ENCODE measurements at regions not wholly inside any gene's neighbourhood (a gene's known extent, or its start where the extent isn't known, plus 50 kb on each side); places are given as distances from the start of the nearest gene placed in this dataset.

DNA sequence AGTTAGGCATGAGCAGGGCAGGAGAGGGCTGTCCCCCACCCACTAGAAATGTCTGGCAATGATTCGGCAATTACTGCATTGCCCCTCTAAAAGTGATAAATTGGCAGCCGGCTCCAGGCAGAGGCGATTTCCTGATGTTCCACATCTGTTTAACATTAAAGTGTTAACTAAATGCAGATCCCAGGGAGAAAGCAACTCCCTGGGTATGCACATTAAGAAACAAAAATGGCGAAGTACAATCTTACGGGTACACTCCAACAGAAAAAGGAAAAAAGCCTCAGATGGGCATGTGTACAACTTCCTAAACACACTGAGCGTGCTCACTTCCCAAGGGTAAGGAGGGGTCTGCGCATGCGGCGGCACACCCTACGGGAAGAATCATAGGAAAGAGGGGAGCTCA, 314.4 kb downstream of the CASP12 start:
- peaks cover 0 to 9% (median 0%) of the 10 kb centered on the region in 7 donors for H3K27me3 ChIP-seq (replicated peaks in 1 of 7)
- no peak overlapping the region for H3K4me3 ChIP-seq
- H3K4me1 ChIP-seq = no peaks in the 10 kb centered on the region
- no peak for DNase-seq
- no peak overlapping the region for H3K27ac ChIP-seq
- no peaks in the 10 kb centered on the region for H3K36me3 ChIP-seq
- H3K9me3 ChIP-seq = no peaks in the 10 kb centered on the region
- intact Hi-C loops (cut with DNase I; ENCODE audit: low total_unique reads) = no loop called here
- WGBS, 5 donors = 82 to 93% (median 87%) methylated on average over 10 of the region's 10 CpGs
- TF ChIP-seq, protein P1, sequence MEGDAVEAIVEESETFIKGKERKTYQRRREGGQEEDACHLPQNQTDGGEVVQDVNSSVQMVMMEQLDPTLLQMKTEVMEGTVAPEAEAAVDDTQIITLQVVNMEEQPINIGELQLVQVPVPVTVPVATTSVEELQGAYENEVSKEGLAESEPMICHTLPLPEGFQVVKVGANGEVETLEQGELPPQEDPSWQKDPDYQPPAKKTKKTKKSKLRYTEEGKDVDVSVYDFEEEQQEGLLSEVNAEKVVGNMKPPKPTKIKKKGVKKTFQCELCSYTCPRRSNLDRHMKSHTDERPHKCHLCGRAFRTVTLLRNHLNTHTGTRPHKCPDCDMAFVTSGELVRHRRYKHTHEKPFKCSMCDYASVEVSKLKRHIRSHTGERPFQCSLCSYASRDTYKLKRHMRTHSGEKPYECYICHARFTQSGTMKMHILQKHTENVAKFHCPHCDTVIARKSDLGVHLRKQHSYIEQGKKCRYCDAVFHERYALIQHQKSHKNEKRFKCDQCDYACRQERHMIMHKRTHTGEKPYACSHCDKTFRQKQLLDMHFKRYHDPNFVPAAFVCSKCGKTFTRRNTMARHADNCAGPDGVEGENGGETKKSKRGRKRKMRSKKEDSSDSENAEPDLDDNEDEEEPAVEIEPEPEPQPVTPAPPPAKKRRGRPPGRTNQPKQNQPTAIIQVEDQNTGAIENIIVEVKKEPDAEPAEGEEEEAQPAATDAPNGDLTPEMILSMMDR (IDR thresholded peaks at IDR 0.05 in 8 of 11, conservative IDR thresholded peaks at IDR 0.05 in 3 of 11) = no peak
- TF ChIP-seq POLR2AphosphoS5 (IDR thresholded peaks at IDR 0.05) (no peak), POLR2A (IDR thresholded peaks at IDR 0.05) (no peak)

DNA sequence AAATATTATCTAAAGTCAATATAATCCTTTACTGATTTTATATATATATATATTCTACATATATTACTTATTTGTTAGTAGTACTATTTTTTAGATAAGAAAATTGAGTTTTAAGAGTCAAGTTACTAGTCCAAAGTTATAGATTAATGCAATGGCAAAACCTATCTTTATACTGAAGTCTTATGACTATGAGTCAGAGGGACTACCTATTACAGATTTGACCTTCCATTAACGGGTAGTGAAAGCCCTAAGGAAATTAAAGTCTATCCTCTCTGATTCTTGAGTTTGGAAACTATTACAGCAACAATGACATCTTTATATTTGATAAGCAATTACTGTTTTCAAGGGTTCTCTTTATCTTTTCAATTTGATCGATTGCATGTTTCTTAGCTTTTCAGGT, 315.8 kb downstream of the CASP12 start:
- Histone ChIP-seq H3K27me3 (replicated peaks in 1 of 7) (peaks cover 0 to 9% (median 0%) of the 10 kb centered on the region in 7 donors), H3K36me3 (no peaks in the 10 kb centered on the region), H3K27ac (no peak overlapping the region), H3K4me3 (no peak overlapping the region), H3K9me3 (peaks cover 0 to 6% (median 0%) of the 10 kb centered on the region in 8 donors), H3K4me1 (no peaks in the 10 kb centered on the region)
- intact Hi-C loops (cut with DNase I; ENCODE audit: low total_unique reads) = no loop called here
- TF ChIP-seq POLR2AphosphoS5 (IDR thresholded peaks at IDR 0.05) = no peak
- TF ChIP-seq, protein P1 (IDR thresholded peaks at IDR 0.05 in 8 of 11, conservative IDR thresholded peaks at IDR 0.05 in 3 of 11) = no peak
- TF ChIP-seq POLR2A (IDR thresholded peaks at IDR 0.05) = no peak
- DNase-seq = no peak
- 77 to 85% (median 84%) methylated on average over 2 of the region's 2 CpGs for WGBS, 5 donors

DNA sequence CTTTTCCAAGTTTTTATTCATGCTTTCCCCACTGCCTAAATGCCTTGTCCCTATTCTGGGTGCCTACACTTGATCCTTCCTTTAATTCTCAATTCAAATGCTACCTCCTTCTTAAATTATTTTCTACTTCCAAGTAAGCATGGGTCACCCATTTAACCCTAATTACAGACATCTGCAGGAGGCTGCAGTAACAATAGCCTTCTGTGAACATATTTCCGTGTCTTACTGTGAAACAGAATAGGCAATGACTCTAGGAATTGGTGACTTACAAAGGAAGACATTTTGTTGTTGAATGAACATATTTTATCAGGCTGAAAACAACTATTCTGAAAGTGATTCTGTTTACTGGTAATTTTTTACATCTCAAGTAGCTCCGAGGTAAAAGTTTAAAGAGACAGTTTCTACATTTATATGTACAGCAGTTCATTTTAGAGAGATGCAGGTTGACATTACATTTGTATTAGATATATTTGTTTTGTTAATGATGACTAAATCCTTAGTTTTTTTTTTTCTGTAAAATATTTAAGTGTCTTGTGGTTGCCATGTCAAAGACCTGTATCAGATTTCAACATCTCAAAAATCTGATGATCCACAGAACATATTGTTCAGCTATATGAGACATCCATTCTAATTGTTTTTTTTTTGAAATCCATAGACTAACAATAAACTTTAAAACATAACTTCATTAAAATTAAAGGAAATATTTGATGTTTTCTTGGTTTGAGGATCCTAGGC, 316.8 kb downstream of the CASP12 start:
- intact Hi-C loops (cut with DNase I; ENCODE audit: low total_unique reads) = no loop called here
- TF ChIP-seq, protein P1 (IDR thresholded peaks at IDR 0.05 in 8 of 11, conservative IDR thresholded peaks at IDR 0.05 in 3 of 11) = no peak
- TF ChIP-seq POLR2A (IDR thresholded peaks at IDR 0.05) (no peak), POLR2AphosphoS5 (IDR thresholded peaks at IDR 0.05) (no peak)
- H3K27ac ChIP-seq = no peak overlapping the region
- H3K4me1 ChIP-seq = no peaks in the 10 kb centered on the region
- peaks cover 0 to 9% (median 0%) of the 10 kb centered on the region in 7 donors for H3K27me3 ChIP-seq (replicated peaks in 1 of 7)
- peaks cover 0 to 6% (median 0%) of the 10 kb centered on the region in 8 donors for H3K9me3 ChIP-seq
- H3K36me3 ChIP-seq = no peaks in the 10 kb centered on the region
- WGBS, 5 donors = 72 to 84% (median 82%) methylated on average over 2 of the region's 2 CpGs
- H3K4me3 ChIP-seq = no peak overlapping the region
- no peak for DNase-seq

DNA sequence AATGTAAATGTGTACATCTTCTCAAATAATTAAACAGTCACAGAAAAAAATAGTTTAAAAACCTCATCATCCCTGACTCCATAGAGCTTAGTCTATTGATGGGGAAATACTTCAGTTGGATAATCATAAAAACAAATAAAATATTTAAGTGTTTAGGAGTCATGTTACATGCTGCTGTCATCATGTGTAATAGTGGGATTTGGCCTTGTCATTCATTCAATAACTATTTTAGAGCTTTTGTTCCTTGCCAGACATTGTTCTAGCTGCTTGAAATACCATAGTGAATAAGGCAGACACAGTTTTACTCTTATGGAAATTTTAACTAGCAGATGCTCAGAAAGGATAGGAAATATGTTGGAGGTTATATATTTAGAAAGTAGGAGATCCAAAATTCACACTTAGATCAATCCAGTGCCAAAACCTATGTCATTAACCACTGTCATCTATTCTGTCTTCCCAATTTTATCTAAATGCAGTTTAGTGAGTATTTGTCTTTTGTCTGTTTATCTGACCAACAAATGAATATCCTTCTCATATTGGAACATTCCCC, 324.7 kb downstream of the CASP12 start:
- H3K27ac ChIP-seq = no peak overlapping the region
- no peaks in the 10 kb centered on the region for H3K27me3 ChIP-seq (replicated peaks in 1 of 7)
- DNase-seq = no peak
- H3K4me1 ChIP-seq = no peaks in the 10 kb centered on the region
- no peak overlapping the region for H3K4me3 ChIP-seq
- peaks cover 0 to 19% (median 0%) of the 10 kb centered on the region in 8 donors for H3K9me3 ChIP-seq
- no peak for TF ChIP-seq POLR2A (IDR thresholded peaks at IDR 0.05)
- TF ChIP-seq, protein P1 (IDR thresholded peaks at IDR 0.05 in 8 of 11, conservative IDR thresholded peaks at IDR 0.05 in 3 of 11) = no peak
- TF ChIP-seq POLR2AphosphoS5 (IDR thresholded peaks at IDR 0.05) = no peak
- no peaks in the 10 kb centered on the region for H3K36me3 ChIP-seq
- intact Hi-C loops (cut with DNase I; ENCODE audit: low total_unique reads) = no loop called here
